ENCODE measurements at regions not wholly inside any gene's neighbourhood (a gene's known extent, or its start where the extent isn't known, plus 50 kb on each side); places are given as distances from the start of the nearest gene placed in this dataset.
"Not testable (repeated sequence)": the region's sequence is repeated elsewhere in the genome, so short reads cannot be mapped to it uniquely, and the experiment has no call there.

- DNase-seq (ENCODE audit: low read depth in 1 of 2, low spot score in 1 of 2), result no peak
Measured at GRCh38 chr16:26578748-26579147, 488.0 kb upstream of the C16orf82 start.

- DNase-seq (ENCODE audit: low read depth in 1 of 2, low spot score in 1 of 2), result no peak
Measured at GRCh38 chr16:26583803-26584202, 482.9 kb upstream of the C16orf82 start.

GRCh38 chr16:26593700-26594099 lies 473.0 kb upstream of the C16orf82 start:
- no peak for DNase-seq (ENCODE audit: low read depth in 1 of 2, low spot score in 1 of 2)

- no peak for DNase-seq (ENCODE audit: low read depth in 1 of 2, low spot score in 1 of 2)
Measured at GRCh38 chr16:26594666-26595065, 472.1 kb upstream of the C16orf82 start.

GRCh38 chr16:26595199-26595598 lies 471.5 kb upstream of the C16orf82 start:
- DNase-seq (ENCODE audit: low read depth in 1 of 2, low spot score in 1 of 2), result no peak

GRCh38 chr16:26596033-26596432 lies 470.7 kb upstream of the C16orf82 start:
- DNase-seq (ENCODE audit: low read depth in 1 of 2, low spot score in 1 of 2), result not testable (repeated sequence)

GRCh38 chr16:26598061-26598460 lies 468.7 kb upstream of the C16orf82 start:
- DNase-seq (ENCODE audit: low read depth in 1 of 2, low spot score in 1 of 2), result peak in 1 of 2 donors; percentile 36

GRCh38 chr16:26598998-26599784 lies 467.5 kb upstream of the C16orf82 start:
- no peak for DNase-seq (ENCODE audit: low read depth in 1 of 2, low spot score in 1 of 2)

- no peak for DNase-seq (ENCODE audit: low read depth in 1 of 2, low spot score in 1 of 2)
Measured at GRCh38 chr16:26599785-26600104, 467.0 kb upstream of the C16orf82 start.

GRCh38 chr16:26601335-26601734 lies 465.4 kb upstream of the C16orf82 start:
- no peak for DNase-seq (ENCODE audit: low read depth in 1 of 2, low spot score in 1 of 2)

GRCh38 chr16:26605626-26606271 lies 461.0 kb upstream of the C16orf82 start:
- DNase-seq (ENCODE audit: low read depth in 1 of 2, low spot score in 1 of 2), result no peak

GRCh38 chr16:26606381-26607150 lies 460.2 kb upstream of the C16orf82 start:
- DNase-seq (ENCODE audit: low read depth in 1 of 2, low spot score in 1 of 2), result no peak

- no peak for DNase-seq (ENCODE audit: low read depth in 1 of 2, low spot score in 1 of 2)
Measured at GRCh38 chr16:26614237-26614841, 452.4 kb upstream of the C16orf82 start.

- no peak for DNase-seq (ENCODE audit: low read depth in 1 of 2, low spot score in 1 of 2)
Measured at GRCh38 chr16:26623442-26623841, 443.3 kb upstream of the C16orf82 start.

- DNase-seq (ENCODE audit: low read depth in 1 of 2, low spot score in 1 of 2), result no peak
Measured at GRCh38 chr16:26627958-26628357, 438.8 kb upstream of the C16orf82 start.

GRCh38 chr16:26631365-26631764 lies 435.4 kb upstream of the C16orf82 start:
- not testable (repeated sequence) for DNase-seq (ENCODE audit: low read depth in 1 of 2, low spot score in 1 of 2)

- DNase-seq (ENCODE audit: low read depth in 1 of 2, low spot score in 1 of 2), result no peak
Measured at GRCh38 chr16:26642047-26642664, 424.6 kb upstream of the C16orf82 start.

- DNase-seq (ENCODE audit: low read depth in 1 of 2, low spot score in 1 of 2), result no peak
Measured at GRCh38 chr16:26643519-26643918, 423.2 kb upstream of the C16orf82 start.

- no peak for DNase-seq (ENCODE audit: low read depth in 1 of 2, low spot score in 1 of 2)
Measured at GRCh38 chr16:26644912-26645543, 421.7 kb upstream of the C16orf82 start.

GRCh38 chr16:26645614-26646013 lies 421.1 kb upstream of the C16orf82 start:
- DNase-seq (ENCODE audit: low read depth in 1 of 2, low spot score in 1 of 2), result no peak

- DNase-seq (ENCODE audit: low read depth in 1 of 2, low spot score in 1 of 2), result no peak
Measured at GRCh38 chr16:26647870-26648269, 418.9 kb upstream of the C16orf82 start.

Data from activated T-helper 1 cell treated with anti-CD3 and anti-CD28 coated beads, Interleukin-2, amount 50 U/mL, for 16 hours (primary cell).